ENCODE measurements at regions not wholly inside any gene's neighbourhood (a gene's known extent, or its start where the extent isn't known, plus 50 kb on each side); places are given as distances from the start of the nearest gene placed in this dataset.

GRCh38 chr14:86540636-86541247 lies 1010.8 kb downstream of the FLRT2 start:
- TF ChIP-seq, protein P1, sequence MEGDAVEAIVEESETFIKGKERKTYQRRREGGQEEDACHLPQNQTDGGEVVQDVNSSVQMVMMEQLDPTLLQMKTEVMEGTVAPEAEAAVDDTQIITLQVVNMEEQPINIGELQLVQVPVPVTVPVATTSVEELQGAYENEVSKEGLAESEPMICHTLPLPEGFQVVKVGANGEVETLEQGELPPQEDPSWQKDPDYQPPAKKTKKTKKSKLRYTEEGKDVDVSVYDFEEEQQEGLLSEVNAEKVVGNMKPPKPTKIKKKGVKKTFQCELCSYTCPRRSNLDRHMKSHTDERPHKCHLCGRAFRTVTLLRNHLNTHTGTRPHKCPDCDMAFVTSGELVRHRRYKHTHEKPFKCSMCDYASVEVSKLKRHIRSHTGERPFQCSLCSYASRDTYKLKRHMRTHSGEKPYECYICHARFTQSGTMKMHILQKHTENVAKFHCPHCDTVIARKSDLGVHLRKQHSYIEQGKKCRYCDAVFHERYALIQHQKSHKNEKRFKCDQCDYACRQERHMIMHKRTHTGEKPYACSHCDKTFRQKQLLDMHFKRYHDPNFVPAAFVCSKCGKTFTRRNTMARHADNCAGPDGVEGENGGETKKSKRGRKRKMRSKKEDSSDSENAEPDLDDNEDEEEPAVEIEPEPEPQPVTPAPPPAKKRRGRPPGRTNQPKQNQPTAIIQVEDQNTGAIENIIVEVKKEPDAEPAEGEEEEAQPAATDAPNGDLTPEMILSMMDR (conservative IDR thresholded peaks at IDR 0.05) = no peak
- TF ChIP-seq EZH2 (IDR thresholded peaks at IDR 0.05; ENCODE audit: low read depth) = no peak

All from PC-9 (cell line).